GM18502 (cell line): ENCODE measurements at regions not wholly inside any gene's neighbourhood (a gene's known extent, or its start where the extent isn't known, plus 50 kb on each side); places are given as distances from the start of the nearest gene placed in this dataset.

ENCODE experiments used
- ATAC-seq: cut with Tn5 transposase; IDR thresholded peaks from one replicate; pipeline ENCODE4 v1.9.1; 2021; ENCODE audit warnings: mild to moderate bottlenecking; ENCODE audit not compliant: unreplicated experiment, poor library complexity

DNA sequence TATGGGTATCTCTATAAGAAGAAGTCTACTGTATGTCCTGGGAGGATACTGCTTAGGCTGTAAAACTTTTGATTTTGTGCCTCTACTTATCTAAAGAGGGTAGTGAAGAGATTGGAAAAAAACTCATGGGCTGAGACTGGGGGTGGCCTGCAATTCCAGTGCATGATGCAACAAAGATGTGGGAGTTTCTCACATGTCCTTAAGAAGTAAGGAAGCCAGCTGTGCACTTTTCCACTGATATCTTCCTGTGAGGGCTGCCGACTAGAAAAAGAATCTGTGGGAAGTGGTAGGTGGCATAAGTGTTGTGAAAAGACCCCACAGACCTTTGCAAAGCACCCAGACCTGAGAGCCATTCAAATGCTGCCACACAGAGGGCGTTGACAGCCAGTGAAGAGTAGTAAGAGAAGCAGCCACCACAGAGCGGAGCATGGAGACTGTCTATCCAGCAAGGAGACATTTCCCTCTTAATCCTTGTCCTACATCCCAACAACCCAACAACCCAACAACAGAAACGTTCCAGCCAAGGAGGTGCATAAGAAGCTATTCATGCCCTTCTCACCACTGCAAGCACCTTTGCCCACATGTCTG lies 65.1 kb downstream of the PFDN4 start:
- no peak for ATAC-seq

DNA sequence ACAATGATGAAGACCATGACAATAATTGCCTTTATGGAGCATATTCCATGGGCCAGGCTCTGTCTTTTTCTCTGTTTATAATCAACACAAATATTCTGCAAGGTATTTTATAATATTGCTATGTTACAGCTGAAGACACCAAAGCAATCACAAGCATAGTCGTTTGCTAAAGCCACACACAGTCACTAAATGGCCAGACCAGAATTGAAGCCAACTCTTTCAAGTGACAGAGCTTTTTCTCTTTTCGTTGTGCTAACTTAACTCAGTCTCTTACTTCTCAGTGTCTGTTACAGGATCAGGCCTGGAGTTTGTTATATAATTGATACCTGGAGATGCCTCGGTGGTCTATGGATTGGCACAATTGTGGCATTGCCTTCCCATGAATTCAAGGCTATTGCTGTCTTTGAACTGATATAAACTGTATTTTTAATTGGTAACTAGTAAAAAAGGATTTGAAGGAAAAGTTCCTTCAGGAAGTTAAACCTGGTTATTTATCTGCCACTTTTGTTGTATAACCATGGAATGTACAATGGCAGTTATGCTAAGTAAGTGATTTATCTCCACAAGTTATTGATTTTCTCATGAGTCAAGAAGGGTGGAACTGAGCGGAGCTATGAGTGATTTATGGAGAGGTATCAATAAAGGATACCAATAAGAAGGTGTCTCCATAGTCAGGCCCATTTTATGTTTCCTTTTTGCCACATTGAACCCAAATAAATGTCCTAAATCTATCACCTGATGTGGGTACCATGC lies 67.6 kb downstream of the PFDN4 start:
- ATAC-seq = no peak

DNA sequence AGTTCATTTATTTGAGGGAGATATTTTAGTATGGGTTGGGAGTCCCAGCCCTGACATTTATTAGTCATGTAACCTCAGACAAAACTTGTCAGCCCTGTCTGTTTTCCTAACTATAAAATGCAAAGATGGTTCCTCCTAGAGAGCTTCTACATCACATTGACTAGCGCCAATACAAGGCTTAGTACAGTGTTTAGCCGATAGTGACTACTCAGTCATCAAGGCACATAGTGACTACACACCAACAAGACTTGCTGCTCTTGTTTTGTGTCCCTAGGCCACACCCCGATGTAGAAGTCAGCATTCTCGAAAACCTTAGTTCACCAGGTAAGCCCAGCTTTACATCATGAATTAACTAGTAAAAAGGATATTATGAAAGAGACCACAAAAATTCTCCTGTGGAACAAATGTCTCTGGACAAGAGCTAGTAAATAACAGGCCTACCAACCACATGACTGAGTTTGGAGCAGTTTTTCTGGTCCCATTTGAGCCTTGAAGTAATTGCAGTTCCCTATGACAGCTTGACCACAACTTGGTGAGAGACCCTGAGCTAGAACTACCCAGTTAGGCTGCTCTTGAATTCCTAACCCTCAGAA lies 68.8 kb downstream of the PFDN4 start:
- no peak for ATAC-seq

DNA sequence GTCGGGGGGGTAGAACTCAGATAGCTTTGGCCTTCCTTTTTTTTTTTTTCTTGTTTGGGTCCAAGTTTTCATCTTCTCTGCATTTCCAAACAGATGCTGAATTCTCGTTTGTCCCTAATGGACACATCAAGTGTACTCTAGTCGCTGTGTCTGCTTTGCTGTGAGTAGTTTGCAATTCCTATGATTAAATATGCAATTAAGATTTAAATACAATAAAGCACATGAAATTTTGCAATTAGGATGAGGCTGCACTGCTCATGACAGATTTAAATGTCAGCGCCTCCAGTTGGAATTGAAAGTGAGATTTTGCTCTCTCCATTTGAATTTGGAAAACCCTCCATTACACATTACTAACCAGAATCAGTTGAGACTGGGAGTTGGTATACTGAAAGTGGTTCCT lies 70.4 kb downstream of the PFDN4 start:
- no peak for ATAC-seq

DNA sequence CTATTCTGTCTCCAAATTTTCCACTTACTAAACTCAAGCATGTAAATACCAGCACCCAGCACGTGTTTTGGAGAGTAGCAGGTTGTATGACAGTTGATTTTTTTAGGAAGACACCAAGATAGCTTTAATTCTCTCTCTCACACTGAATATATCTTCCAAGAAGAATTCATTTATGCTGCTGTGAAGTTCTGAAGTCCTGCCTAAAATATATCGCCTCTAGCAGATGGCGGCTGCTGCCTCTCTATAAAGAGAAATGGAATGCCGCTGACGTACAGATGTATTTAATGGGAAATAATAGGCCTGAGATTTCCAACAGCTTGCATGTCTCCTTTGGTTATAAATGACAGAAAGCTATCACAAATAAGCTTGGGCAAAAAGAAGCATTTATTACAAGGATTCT lies 74.7 kb downstream of the PFDN4 start:
- no peak for ATAC-seq

DNA sequence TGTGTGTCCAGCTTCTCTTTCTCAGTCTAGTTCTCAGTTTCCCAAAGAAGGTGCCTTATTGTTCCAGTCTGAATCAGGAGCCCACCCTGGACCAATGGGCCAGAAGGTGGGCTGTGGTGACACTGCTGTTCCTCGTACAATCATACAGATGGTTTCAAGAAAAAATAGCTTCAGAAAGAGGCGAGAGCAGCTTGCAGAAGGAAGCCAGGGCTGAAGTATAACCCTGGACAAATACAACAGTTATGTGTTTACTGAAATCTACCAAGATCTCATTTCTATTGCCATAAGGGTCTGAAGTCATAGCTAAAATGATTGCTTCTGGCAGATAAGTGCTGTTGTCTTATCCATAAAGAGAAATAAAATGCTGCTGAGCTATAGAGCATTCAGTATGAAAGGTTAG lies 75.4 kb downstream of the PFDN4 start:
- no peak for ATAC-seq

DNA sequence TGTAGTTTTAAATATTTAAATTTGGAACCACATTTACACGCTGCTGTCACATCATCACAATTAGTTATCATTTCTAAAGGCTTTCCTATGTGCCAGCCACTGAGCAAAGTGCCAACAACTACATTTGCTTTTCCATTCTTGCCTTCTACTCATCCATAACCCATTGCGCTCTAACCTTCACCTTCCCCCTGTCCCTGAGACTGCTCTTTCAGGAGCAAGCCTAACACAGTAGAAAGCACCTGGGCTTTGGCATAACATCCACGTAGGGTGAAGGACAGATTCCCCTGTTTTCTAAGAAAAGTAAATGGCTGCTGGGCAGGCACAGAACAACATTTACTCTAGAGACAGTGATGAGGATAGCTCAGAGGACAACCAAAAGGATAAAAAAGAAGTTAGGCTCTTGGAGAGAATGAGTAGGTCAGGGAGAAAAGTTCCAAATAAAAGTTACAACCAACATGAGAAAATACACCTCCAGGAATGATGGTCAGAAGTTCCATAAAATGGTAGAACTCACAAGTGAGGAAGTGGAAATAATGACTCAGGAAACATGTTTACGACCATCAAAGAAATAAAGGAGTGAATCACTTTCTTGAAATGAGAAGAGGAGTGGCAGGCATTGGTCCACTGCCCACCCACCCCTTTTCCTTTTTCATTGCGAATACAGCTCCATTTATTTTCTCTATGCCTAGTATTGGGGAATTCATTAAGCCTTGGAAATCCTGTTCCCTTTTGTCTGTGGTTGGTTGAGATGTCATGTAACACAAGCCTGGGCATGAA lies 77.2 kb downstream of the PFDN4 start:
- ATAC-seq = no peak

DNA sequence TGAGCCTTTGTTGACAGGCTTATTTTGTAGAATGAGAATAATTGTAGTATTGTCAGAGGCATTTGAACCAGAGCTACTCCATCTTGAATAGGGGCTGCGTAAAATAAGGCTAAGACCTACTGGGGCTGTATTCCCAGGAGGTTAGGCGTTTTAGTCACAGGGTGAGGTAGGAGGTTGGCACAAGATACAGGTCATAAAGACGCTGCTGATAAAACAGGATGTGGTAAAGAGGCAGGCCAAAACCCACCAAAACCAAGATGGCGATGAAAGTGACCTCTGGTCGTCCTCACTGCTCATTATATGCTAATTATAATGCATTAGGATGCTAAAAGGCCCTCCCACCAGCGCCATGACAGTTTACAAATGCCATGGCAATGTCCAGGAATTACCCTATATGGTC lies 82.7 kb downstream of the PFDN4 start:
- no peak for ATAC-seq

DNA sequence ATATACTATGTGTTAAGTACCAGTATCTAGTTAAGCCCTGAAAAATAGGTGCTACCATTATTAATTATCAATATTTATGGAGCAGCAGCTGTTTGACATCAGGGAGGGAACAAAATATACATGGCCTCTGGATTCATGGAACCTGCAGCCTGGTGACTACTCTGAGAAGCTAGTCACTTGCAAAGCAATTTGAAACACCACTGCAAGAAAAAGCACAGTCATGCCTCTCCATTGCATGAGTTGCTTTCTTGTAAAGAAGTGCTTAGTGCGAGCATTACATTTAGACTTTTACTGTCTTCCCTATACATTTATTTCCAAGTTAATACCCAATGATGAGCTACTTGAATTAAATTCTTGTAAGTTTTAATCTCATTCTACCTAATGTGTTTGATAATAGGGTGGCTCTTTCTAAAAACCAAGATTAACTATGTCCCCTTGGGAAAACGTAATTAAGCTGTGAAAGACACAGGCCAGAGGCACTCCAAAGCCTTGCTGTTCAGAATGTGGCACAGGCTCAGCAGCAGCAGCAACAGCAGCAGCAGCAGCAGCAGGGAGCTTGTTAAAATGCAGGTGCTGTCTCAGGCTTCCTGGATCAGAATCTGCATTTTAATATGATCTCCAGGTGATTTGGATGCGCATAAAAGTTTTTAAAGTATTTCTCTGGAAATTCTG lies 83.6 kb downstream of the PFDN4 start:
- no peak for ATAC-seq

DNA sequence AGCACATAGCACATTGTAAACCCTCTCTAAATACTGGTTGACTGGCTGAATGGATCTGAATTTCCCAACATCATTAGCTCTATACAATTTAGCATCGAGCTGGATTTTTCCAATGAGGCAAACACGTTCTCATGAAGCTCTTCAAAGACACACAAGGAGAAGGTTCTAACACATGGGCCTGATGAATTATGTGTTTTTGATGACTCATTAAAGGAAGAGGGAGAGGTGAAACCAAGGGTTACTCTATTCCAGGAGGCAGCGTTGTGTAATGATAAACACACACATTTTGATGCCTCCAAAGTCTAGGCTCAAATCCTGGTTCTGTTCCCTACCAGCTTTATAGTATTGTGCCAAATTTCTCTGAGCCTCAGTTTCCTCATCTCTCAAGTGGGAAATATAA lies 84.3 kb downstream of the PFDN4 start:
- ATAC-seq = no peak

DNA sequence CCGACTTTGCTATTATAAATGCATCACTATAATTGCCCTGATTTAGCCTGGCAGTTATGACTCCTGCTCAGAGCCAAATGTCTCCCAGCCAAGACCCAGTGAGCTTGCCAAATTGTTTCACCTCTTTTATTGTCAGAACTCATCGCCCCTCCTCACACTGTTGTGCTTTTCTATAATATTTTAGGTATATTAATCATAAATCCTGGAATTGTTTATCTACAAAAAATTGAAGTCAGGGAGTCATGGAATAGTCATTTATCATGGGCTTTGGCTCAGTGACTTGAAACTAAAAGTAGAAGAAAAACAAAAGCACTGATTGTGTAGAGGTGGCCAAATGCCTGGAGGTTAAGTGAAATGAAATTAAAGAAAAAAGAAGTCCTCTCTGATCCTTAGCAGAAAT lies 85.6 kb downstream of the PFDN4 start:
- ATAC-seq = no peak

DNA sequence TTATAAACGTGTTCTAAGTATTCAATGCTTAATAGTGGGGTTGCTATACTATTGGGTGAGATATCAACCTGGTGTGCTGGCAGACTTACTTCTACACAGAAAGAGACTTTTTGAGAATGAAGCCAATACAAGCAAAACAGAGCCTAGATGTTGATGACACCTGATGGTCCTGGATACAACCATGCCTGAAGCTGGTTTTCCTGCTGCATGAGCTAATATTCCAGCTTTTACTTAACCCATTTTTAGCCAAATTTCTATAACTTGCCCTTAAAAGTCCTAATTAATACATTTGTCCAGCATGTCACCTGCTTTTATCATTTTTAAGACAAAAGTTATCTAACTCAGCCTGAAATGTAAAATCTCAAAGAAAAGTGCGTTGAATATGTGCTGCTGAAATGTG lies 86.2 kb downstream of the PFDN4 start:
- no peak for ATAC-seq

DNA sequence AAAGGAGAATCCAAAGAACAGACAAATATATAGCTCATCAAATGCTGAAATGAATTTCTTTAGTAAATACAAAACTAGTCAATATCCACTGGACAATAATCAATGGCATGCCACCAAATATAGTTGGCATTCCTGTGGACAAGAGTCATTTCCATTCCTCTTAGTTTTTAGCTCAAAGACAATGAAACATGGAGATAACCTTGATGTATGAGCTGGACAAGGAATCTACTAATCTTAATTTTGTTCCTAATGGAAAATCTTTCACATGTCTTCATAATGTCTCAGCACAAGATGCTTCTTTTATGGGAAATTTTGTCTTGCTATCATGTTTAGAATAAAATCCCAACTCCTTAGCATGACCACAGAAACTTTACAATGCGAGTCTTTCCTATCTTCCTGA lies 87.8 kb downstream of the PFDN4 start:
- ATAC-seq = no peak

DNA sequence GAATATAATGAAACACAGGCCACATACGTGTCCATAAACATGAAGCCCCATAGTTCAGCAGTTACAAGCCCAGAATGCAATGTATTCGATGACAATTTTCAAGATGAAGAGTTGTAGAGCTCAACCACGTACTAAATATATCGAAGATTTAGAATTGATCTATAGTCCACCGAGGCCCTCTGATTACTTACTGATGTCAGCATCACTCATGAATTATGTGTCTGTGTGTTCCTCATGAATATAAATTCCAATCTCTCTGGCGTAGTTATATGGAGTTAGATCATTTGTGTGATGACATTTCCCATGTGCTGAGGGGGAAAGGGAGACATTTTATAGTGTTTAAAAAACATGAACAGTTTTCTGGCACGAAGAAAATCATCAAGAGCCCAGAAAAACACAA lies 97.5 kb downstream of the PFDN4 start:
- no peak for ATAC-seq

DNA sequence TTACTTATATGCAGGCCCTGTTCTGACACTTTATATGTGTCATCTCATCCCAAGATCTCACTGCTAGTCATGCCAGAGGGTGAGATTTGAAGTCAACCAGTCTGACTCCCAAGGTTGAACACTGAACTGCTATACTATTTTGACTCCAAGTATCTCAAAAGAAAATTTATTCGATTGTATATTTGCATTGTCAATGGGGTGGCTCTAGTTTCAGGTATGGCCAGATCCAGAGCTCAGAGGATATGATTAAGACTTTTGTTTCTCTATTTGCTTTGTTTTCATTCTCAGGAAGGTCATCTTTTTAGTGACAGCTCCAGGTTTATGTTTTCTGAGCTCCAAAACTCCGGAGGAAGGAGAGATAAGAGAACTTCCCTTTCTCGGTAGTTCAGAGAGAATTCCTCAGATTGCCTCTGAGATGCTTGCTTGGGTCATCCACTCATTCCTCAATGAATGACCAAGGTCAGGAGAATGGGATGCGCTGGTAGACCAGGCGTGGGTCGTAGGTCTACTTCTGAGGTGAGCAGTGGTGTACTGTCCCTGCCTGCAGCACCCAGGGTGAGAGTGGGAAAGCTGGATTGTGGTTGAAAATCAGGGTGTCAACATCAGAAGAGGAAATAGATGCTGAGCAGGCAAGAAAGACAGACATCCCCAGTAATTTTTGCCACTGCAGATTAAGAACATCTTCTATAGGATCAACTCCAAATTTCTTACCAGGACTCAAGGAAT lies 99.3 kb downstream of the PFDN4 start:
- no peak for ATAC-seq

DNA sequence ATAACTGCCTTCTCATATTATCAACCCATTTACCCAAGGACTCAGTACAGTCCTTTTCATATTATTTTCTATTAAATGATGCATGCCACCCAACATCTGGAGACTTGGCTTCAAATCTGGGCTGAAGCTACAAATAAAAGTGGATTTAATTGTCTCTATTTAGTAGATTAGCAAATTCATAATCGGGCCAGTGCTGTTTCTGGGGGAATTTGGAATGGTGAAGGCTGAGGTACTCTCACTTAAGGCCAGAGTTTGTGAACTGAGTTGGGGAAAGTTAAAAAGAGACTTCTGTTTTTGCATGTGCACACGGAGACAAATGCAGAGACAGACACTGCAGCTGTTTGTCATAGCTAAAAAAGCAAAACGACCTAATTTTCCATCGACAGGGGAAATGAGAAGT lies 100.9 kb downstream of the PFDN4 start:
- no peak for ATAC-seq

DNA sequence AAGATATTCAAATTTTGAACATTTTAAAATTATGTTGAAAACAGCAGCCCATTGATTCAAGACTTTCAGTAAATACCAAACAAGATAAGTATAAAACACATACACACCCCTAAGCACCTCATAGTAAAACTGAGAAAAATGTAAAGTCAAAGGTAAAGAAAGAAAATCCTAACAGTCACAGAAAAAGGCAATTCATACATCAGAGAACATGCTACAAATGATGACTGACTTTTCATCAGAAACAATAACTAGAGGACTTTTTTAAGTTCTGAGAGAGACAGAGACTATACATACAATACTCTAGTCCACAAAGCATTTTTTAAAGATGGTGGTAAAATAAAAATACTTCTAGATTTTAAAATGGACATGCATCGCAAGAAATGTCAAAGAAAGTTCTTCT lies 111.0 kb downstream of the PFDN4 start:
- no peak for ATAC-seq

DNA sequence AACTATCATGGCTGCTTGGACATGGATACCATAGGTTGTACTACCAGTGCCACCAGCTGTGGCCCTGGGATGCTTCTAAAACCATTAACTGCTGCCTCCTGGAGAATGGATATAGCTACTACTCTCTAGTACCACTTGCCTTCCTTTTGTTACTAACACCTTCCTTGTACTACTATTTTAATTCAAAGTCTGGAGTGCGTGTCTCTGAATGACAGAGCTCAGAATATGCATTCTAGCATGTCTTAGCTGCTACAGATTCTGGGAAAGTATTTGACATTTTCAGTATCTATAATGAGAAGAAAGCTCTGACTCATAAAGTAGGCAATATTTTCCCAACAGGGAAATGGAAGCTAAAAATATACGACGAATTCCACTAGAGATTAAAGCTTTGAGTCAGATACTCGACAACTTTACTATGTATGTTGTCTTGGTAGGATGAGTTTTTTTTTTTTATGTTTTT lies 112.3 kb downstream of the PFDN4 start:
- ATAC-seq = no peak

DNA sequence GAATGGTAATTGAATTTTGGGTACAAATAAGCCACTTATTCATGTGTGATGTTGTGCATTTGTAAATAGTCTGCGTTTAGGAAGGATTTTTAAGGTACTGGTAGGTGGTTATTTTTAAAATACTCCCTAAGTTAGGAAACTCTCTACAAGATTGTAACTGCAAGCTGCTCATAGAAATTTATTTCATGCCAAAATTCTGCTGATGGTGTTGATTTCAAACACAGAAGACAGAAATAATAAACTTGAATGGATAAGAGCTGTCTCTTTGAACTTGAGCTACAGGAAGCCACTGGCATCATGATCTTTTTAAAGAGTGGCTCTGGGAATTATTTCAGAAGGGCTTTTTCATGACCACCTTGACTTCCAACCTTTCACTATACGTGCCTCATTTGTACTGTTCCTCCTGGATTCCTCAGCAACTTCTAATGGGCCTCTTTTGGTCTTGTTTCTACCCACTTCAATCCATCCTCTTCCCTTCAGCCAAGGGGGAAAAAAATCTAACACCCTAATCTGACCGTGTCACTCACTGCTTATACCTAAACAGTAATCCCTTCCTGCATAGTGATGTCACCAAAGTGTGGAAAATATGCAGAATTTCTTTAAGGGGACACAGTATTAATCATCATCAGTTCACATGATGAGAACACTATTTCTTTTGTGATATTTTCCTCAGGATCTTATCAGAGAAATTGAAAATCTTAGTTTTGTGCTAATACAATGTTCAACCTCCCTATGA lies 113.6 kb downstream of the PFDN4 start:
- no peak for ATAC-seq
